ENCODE measurements at regions not wholly inside any gene's neighbourhood (a gene's known extent, or its start where the extent isn't known, plus 50 kb on each side); places are given as distances from the start of the nearest gene placed in this dataset.

GRCh38 chr1:81369833-81370232 lies 430.9 kb upstream of the ADGRL2 start:
- no peak for DNase-seq (ENCODE audit: low spot score)
- in situ Hi-C loops (cut with MboI; ENCODE audit: low pct_unique_long_range_greater_than_20kb, low sequenced_read_pairs, unreplicated experiment), result no loop called here
- TF ChIP-seq CTCF (IDR thresholded peaks at IDR 0.05; ENCODE audit: extremely low read depth, insufficient read depth, missing control alignments), result no peak

GRCh38 chr1:81366173-81366572 lies 434.6 kb upstream of the ADGRL2 start:
- TF ChIP-seq CTCF (IDR thresholded peaks at IDR 0.05; ENCODE audit: extremely low read depth, insufficient read depth, missing control alignments), result no peak
- in situ Hi-C loops (cut with MboI; ENCODE audit: low pct_unique_long_range_greater_than_20kb, low sequenced_read_pairs, unreplicated experiment), result no loop called here
- DNase-seq (ENCODE audit: low spot score), result no peak

- no peak for TF ChIP-seq CTCF (IDR thresholded peaks at IDR 0.05; ENCODE audit: extremely low read depth, insufficient read depth, missing control alignments)
Observed at GRCh38 chr1:81364088-81364487, 436.6 kb upstream of the ADGRL2 start.

GRCh38 chr1:81358151-81358550 lies 442.6 kb upstream of the ADGRL2 start:
- in situ Hi-C loops (cut with MboI; ENCODE audit: low pct_unique_long_range_greater_than_20kb, low sequenced_read_pairs, unreplicated experiment), result no loop called here
- DNase-seq (ENCODE audit: low spot score), result no peak
- no peak for TF ChIP-seq CTCF (IDR thresholded peaks at IDR 0.05; ENCODE audit: extremely low read depth, insufficient read depth, missing control alignments)

More at GRCh38 chr1:81364088-81364487, 436.6 kb upstream of the ADGRL2 start:
- in situ Hi-C loops (cut with MboI; ENCODE audit: low pct_unique_long_range_greater_than_20kb, low sequenced_read_pairs, unreplicated experiment), result no loop called here
- DNase-seq (ENCODE audit: low spot score), result no peak

GRCh38 chr1:81351864-81352263 lies 448.9 kb upstream of the ADGRL2 start:
- in situ Hi-C loops (cut with MboI; ENCODE audit: low pct_unique_long_range_greater_than_20kb, low sequenced_read_pairs, unreplicated experiment), result no loop called here
- TF ChIP-seq CTCF (IDR thresholded peaks at IDR 0.05; ENCODE audit: extremely low read depth, insufficient read depth, missing control alignments), result no peak
- DNase-seq (ENCODE audit: low spot score), result no peak

- no peak for TF ChIP-seq CTCF (IDR thresholded peaks at IDR 0.05; ENCODE audit: extremely low read depth, insufficient read depth, missing control alignments)
Observed at GRCh38 chr1:81349194-81349965, 451.4 kb upstream of the ADGRL2 start.

More at GRCh38 chr1:81349194-81349965, 451.4 kb upstream of the ADGRL2 start:
- DNase-seq (ENCODE audit: low spot score), result no peak
- in situ Hi-C loops (cut with MboI; ENCODE audit: low pct_unique_long_range_greater_than_20kb, low sequenced_read_pairs, unreplicated experiment), result no loop called here

Data from GM13977 (cell line).